HepG2 (cell line): ENCODE measurements at regions not wholly inside any gene's neighbourhood (a gene's known extent, or its start where the extent isn't known, plus 50 kb on each side); places are given as distances from the start of the nearest gene placed in this dataset.

Experiments used
- ATAC-seq: fragments of 200-7000 bp; cut with Tn5 transposase; 3 replicates; pipeline ENCODE4 v1.9.1; 2020; ENCODE audit warnings: mild to moderate bottlenecking, moderate library complexity
- BruUV-seq: library from RNA; stranded (reverse); fragments of 400-500 nt; replicated peaks from 2 replicates; lab custom pipeline; 2021; lab: Mats Ljungman, UMichigan
- CTCF ChIA-PET: fragments of 300-600 bp; formaldehyde crosslinking; extraction: SDS; loops from one replicate; lab custom pipeline; 2021; ENCODE audit warnings: low total read pairs, inconsistent platforms, low intra/inter-chr PET ratio; lab: Yijun Ruan, JAX
- POLR2A ChIA-PET: fragments of 350-600 bp; sonication (Branson Sonifier 250); formaldehyde crosslinking; loops from one replicate; lab custom pipeline; 2020; ENCODE audit warnings: antibody characterized with exemption, inconsistent platforms; lab: Yijun Ruan, JAX
- DNase-seq: peaks from one replicate; pipeline ENCODE4 v3.0.0-alpha.2; 2015; ENCODE audit warnings: low spot score
- FAIRE-seq: peaks from 3 replicates; lab custom pipeline; 2011; peaks lifted over from hg19 to GRCh38; lab: Jason Lieb, UNC
- H2AFZ ChIP-seq: one replicate; pipeline ENCODE4 v1.6.1; 2011; ENCODE audit warnings: low read length, inconsistent platforms
- H3K27ac ChIP-seq: fragments of 300-600 bp; 3 replicates; pipeline ENCODE4 v1.8.0; 2011; ENCODE audit warnings: mixed run types, mild to moderate bottlenecking, mixed read lengths, low read length, inconsistent platforms; ENCODE audit not compliant: insufficient read depth; ENCODE audit errors: extremely low read length
- H3K27me3 ChIP-seq, 2 experiments: fragments of 200-600 bp in 1 of 2; 2 replicates in 1 of 2; 3 replicates in 1 of 2; pipeline versions ENCODE4 v1.6.0 to v1.8.0; 2011; ENCODE audit warnings: low read length in 2 of 2, mild to moderate bottlenecking in 2 of 2, moderate library complexity in 2 of 2, inconsistent platforms in 1 of 2; ENCODE audit not compliant: insufficient read depth in 2 of 2, control insufficient read depth in 1 of 2
- H3K36me3 ChIP-seq, 2 experiments: fragments of 200-600 bp in 1 of 2; replicated peaks in 1 of 2; 2 replicates in 1 of 2; 3 replicates in 1 of 2; pipeline versions ENCODE4 v1.5.1 to v1.8.0; 2011; ENCODE audit warnings: low read length in 2 of 2, inconsistent platforms in 1 of 2; ENCODE audit not compliant: insufficient read depth in 2 of 2, control insufficient read depth in 1 of 2
- H3K4me1 ChIP-seq: 2 replicates; pipeline ENCODE4 v1.5.1; 2012; ENCODE audit warnings: low read length, inconsistent platforms; ENCODE audit not compliant: insufficient read depth
- H3K4me2 ChIP-seq: 2 replicates; pipeline ENCODE4 v1.6.0; 2011; ENCODE audit warnings: low read depth, low read length, inconsistent platforms
- H3K4me3 ChIP-seq, 3 experiments: fragments of 200-600 bp in 1 of 3; sonication (generic), shearing (Covaris generic) in 1 of 3; replicated peaks in 1 of 3; 2 replicates each; pipeline ENCODE4 v1.5.1; 2011 to 2016; ENCODE audit warnings: low read length in 3 of 3, inconsistent platforms in 2 of 3, low read depth in 2 of 3, mild to moderate bottlenecking in 2 of 3, control low read depth in 1 of 3, mixed read lengths in 1 of 3; ENCODE audit not compliant: insufficient read depth in 1 of 3
- H3K79me2 ChIP-seq: one replicate; pipeline ENCODE4 v1.6.1; 2011; ENCODE audit warnings: low read length, inconsistent platforms; ENCODE audit not compliant: insufficient read depth
- H3K9ac ChIP-seq: 2 replicates; pipeline ENCODE4 v1.6.0; 2011; ENCODE audit warnings: mild to moderate bottlenecking, low read depth, low read length, inconsistent platforms; ENCODE audit not compliant: insufficient read depth
- H3K9me3 ChIP-seq: 2 replicates; pipeline ENCODE4 v1.5.1; 2012; ENCODE audit warnings: mild to moderate bottlenecking, low read length
- H4K20me1 ChIP-seq: 2 replicates; pipeline ENCODE4 v1.6.0; 2011; ENCODE audit warnings: inconsistent platforms, mild to moderate bottlenecking, low read length, moderate library complexity; ENCODE audit not compliant: insufficient read depth
- CHD4 ChIP-seq: fragments of 200-600 bp; sonication (generic); IDR thresholded peaks from 2 replicates; pipeline ENCODE4 v1.7.0; 2017; ENCODE audit warnings: mild to moderate bottlenecking, low read length, borderline replicate concordance
- FOXK1 ChIP-seq: sonication (generic); formaldehyde crosslinking; IDR thresholded peaks from 2 replicates; pipeline ENCODE4 v1.4.0; 2020; ENCODE audit warnings: low read depth, missing genetic modification reagents, borderline replicate concordance
- HNF4A ChIP-seq: sonication (generic); formaldehyde crosslinking; IDR thresholded peaks from 2 replicates; pipeline ENCODE4 v1.4.0; 2020; ENCODE audit warnings: missing genetic modification reagents
- NFATC3 ChIP-seq: sonication (generic); formaldehyde crosslinking; IDR thresholded peaks from 2 replicates; pipeline ENCODE4 v1.5.1; 2020; ENCODE audit warnings: mild to moderate bottlenecking, missing genetic modification reagents
- RARG ChIP-seq: sonication (generic); formaldehyde crosslinking; IDR thresholded peaks from 2 replicates; pipeline ENCODE4 v1.4.0; 2020; ENCODE audit warnings: low read depth, mild to moderate bottlenecking, missing genetic modification reagents
- RBM22 ChIP-seq: fragments of 200-400 bp; formaldehyde crosslinking; optimal IDR thresholded peaks from 2 replicates; pipeline ENCODE3; 2017; ENCODE audit warnings: mild to moderate bottlenecking, low read length, moderate library complexity
- RXRB ChIP-seq: IDR thresholded peaks from 2 replicates; pipeline ENCODE4 v1.6.1; 2016; ENCODE audit warnings: borderline replicate concordance, missing genetic modification reagents, missing compliant biosample characterization
- SETDB1 ChIP-seq: sonication (generic); formaldehyde crosslinking; IDR thresholded peaks from 2 replicates; pipeline ENCODE4 v1.5.1; 2020; ENCODE audit warnings: missing genetic modification reagents, mild to moderate bottlenecking, borderline replicate concordance
- SRF ChIP-seq: IDR thresholded peaks from 2 replicates; pipeline ENCODE4 v1.6.1; 2011; ENCODE audit warnings: mild to moderate bottlenecking, low read depth, low read length, moderate library complexity
- TEAD2 ChIP-seq: sonication (generic); formaldehyde crosslinking; IDR thresholded peaks from 2 replicates; pipeline ENCODE4 v1.9.0; 2021; ENCODE audit warnings: missing genetic modification reagents
- ZNF607 ChIP-seq: sonication (generic); formaldehyde crosslinking; IDR thresholded peaks from 2 replicates; pipeline ENCODE4 v1.5.1; 2020; ENCODE audit warnings: missing genetic modification reagents, mild to moderate bottlenecking, borderline replicate concordance
- ZNF768 ChIP-seq: sonication (generic); formaldehyde crosslinking; IDR thresholded peaks from 2 replicates; pipeline ENCODE4 v1.4.0; 2020; ENCODE audit warnings: missing genetic modification reagents
- ZNF777 ChIP-seq: sonication (generic); formaldehyde crosslinking; IDR thresholded peaks from 2 replicates; pipeline ENCODE4 v1.4.0; 2020; ENCODE audit warnings: missing genetic modification reagents
- ZNF879 ChIP-seq: sonication (generic); formaldehyde crosslinking; IDR thresholded peaks from 2 replicates; pipeline ENCODE4 v1.8.1; 2023; ENCODE audit warnings: missing genetic modification reagents
- WGBS: methylation state at CpG from one replicate; pipeline ENCODE4 v1.1.6; 2017; ENCODE audit warnings: low lambda C conversion rate; 5-methylcytosine and 5-hydroxymethylcytosine counted together
- in situ Hi-C: cut with HindIII; loops from 2 replicates; pipeline ENCODE4 v1.10.0; 2017; ENCODE audit warnings: low pct_unique_long_range_greater_than_20kb; ENCODE audit not compliant: extremely low pct_ligation_motif_present
- intact Hi-C: fragments of 100-400 bp; cut with micrococcal nuclease; formaldehyde crosslinking; loops from one replicate; pipeline ENCODE4 v1.10.0; 2022; ENCODE audit not compliant: unreplicated experiment
- TF ChIP-seq, protein P1 (sequence below): IDR thresholded peaks from 2 replicates; pipeline ENCODE4 v1.6.1; 2018; ENCODE audit warnings: missing genetic modification reagents, mild to moderate bottlenecking, missing compliant biosample characterization
- TF ChIP-seq, protein P2 (sequence below): sonication (generic); formaldehyde crosslinking; IDR thresholded peaks from 2 replicates; pipeline ENCODE4 v1.4.0; 2020; ENCODE audit warnings: missing genetic modification reagents
- TF ChIP-seq, protein P3 (sequence below): sonication (generic); formaldehyde crosslinking; IDR thresholded peaks from 2 replicates; pipeline ENCODE4 v1.4.0; 2020; ENCODE audit warnings: missing genetic modification reagents

DNA sequence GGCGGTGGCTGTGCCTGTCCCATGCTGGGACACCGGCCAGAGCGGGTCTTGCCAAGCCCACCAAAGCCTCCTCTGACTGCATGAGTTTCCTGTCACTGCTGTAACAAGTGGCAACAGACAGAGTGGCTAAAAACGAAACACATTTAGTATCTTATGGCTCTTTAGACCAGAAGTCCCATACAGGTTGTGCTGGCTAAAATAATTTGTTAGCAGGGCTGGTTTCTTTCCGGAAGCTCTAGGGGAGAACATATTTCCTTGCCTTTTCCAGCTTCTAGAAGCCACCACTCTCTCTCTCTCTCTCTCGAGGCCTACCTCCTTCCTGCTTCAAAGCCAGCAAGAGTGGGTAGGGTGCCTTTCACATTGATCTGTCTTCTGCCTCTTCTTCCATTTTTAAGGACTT is 171.6 kb upstream of the PLPP4 start (continued):
- TF ChIP-seq TEAD2 (CRISPR knock-in tag): no peak
- TF ChIP-seq FOXK1 (CRISPR knock-in tag): no peak
- TF ChIP-seq ZNF768 (CRISPR knock-in tag): no peak
- TF ChIP-seq, protein P1, sequence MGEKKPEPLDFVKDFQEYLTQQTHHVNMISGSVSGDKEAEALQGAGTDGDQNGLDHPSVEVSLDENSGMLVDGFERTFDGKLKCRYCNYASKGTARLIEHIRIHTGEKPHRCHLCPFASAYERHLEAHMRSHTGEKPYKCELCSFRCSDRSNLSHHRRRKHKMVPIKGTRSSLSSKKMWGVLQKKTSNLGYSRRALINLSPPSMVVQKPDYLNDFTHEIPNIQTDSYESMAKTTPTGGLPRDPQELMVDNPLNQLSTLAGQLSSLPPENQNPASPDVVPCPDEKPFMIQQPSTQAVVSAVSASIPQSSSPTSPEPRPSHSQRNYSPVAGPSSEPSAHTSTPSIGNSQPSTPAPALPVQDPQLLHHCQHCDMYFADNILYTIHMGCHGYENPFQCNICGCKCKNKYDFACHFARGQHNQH (CRISPR knock-in tag): no peak
- no peak for TF ChIP-seq SETDB1 (CRISPR knock-in tag)
- TF ChIP-seq, protein P2, sequence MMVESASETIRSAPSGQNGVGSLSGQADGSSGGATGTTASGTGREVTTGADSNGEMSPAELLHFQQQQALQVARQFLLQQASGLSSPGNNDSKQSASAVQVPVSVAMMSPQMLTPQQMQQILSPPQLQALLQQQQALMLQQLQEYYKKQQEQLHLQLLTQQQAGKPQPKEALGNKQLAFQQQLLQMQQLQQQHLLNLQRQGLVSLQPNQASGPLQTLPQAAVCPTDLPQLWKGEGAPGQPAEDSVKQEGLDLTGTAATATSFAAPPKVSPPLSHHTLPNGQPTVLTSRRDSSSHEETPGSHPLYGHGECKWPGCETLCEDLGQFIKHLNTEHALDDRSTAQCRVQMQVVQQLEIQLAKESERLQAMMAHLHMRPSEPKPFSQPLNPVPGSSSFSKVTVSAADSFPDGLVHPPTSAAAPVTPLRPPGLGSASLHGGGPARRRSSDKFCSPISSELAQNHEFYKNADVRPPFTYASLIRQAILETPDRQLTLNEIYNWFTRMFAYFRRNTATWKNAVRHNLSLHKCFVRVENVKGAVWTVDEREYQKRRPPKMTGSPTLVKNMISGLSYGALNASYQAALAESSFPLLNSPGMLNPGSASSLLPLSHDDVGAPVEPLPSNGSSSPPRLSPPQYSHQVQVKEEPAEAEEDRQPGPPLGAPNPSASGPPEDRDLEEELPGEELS (CRISPR knock-in tag): no peak
- TF ChIP-seq ZNF777 (CRISPR knock-in tag): no peak
- TF ChIP-seq SRF: no peak

DNA sequence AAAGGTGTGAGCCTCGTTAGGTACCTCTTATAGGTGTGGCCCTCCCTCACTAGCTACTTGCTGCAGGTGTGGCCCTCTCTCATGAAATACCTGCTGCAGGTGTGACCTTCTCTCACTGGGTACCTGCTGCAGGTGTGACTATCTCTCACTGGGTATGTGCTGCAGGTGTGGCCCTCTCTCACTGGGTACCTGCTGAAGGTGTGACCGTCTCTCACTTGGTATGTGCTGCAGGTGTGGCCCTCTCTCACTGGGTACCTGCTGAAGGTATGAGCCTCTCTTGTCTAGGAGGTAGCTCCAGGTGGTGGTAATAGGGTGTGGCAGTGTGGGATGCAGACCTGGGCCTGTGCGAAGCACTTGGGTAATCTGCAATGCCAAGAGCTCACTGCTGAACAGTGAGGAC is 170.7 kb upstream of the PLPP4 start:
- CTCF ChIA-PET: no interaction called here
- no peak for ATAC-seq
- intact Hi-C loops (no loop called here), in situ Hi-C loops (no loop called here)
- POLR2A ChIA-PET: no interaction called here
- H3K36me3 ChIP-seq: no peaks in the 10 kb centered on the region
- no peaks in the 10 kb centered on the region for H4K20me1 ChIP-seq
- no peak overlapping the region for H2AFZ ChIP-seq
- no peak overlapping the region for H3K27ac ChIP-seq
- no peaks in the 10 kb centered on the region for H3K9me3 ChIP-seq
- H3K9ac ChIP-seq: no peak overlapping the region
- peaks cover 0 to 3% of the 10 kb centered on the region in 2 experiments; a peak in 1 of 5 replicates for H3K27me3 ChIP-seq
- 13% methylated on average over 3 of the region's 3 CpGs for WGBS
- H3K79me2 ChIP-seq: no peaks in the 10 kb centered on the region
- H3K4me1 ChIP-seq: no peaks in the 10 kb centered on the region
- no peak overlapping the region for H3K4me3 ChIP-seq
- no TSS peak for BruUV-seq
- no peak for DNase-seq
- no peak for FAIRE-seq
- no peak overlapping the region for H3K4me2 ChIP-seq
- TF ChIP-seq ZNF607 (CRISPR knock-in tag): no peak
- TF ChIP-seq ZNF879: no peak
- no peak for TF ChIP-seq HNF4A (CRISPR knock-in tag)
- TF ChIP-seq, protein P3, sequence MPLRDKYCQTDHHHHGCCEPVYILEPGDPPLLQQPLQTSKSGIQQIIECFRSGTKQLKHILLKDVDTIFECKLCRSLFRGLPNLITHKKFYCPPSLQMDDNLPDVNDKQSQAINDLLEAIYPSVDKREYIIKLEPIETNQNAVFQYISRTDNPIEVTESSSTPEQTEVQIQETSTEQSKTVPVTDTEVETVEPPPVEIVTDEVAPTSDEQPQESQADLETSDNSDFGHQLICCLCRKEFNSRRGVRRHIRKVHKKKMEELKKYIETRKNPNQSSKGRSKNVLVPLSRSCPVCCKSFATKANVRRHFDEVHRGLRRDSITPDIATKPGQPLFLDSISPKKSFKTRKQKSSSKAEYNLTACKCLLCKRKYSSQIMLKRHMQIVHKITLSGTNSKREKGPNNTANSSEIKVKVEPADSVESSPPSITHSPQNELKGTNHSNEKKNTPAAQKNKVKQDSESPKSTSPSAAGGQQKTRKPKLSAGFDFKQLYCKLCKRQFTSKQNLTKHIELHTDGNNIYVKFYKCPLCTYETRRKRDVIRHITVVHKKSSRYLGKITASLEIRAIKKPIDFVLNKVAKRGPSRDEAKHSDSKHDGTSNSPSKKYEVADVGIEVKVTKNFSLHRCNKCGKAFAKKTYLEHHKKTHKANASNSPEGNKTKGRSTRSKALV: no peak
- TF ChIP-seq RXRB (CRISPR knock-in tag): no peak
- TF ChIP-seq CHD4: no peak
- no peak for TF ChIP-seq NFATC3 (CRISPR knock-in tag)
- TF ChIP-seq RBM22: no peak
- no peak for TF ChIP-seq RARG (CRISPR knock-in tag)
